ENCODE measurements at regions not wholly inside any gene's neighbourhood (a gene's known extent, or its start where the extent isn't known, plus 50 kb on each side); places are given as distances from the start of the nearest gene placed in this dataset.

GRCh38 chr5:136699651-136700050, 334.3 kb upstream of the TRPC7 start:
- TF ChIP-seq CTCF (IDR thresholded peaks at IDR 0.05; ENCODE audit: low read length) (no peak), EZH2 (optimal IDR thresholded peaks at IDR 0.05; ENCODE audit: low read depth, low read length) (no peak), EZH2phosphoT487 (IDR thresholded peaks at IDR 0.05; ENCODE audit: low read length) (no peak)
